H1 (cell line): ENCODE measurements at regions not wholly inside any gene's neighbourhood (a gene's known extent, or its start where the extent isn't known, plus 50 kb on each side); places are given as distances from the start of the nearest gene placed in this dataset.

ENCODE experiments used
- CTCF ChIA-PET: fragments of 300-600 bp; sonication (Branson Sonifier 250); formaldehyde crosslinking; loops from one replicate; lab custom pipeline; 2021; ENCODE audit not compliant: partially characterized antibody; lab: Charles Lee
- POLR2A ChIA-PET: fragments of 300-600 bp; sonication (Branson Sonifier 250); formaldehyde crosslinking; loops from one replicate; lab custom pipeline; 2021; ENCODE audit warnings: inconsistent platforms; ENCODE audit not compliant: partially characterized antibody; lab: Charles Lee
- DNase-seq, 2 experiments: peaks; one replicate each; pipeline versions ENCODE4 v3.0.0 to v3.0.0-alpha.2; 2010 to 2022; ENCODE audit warnings: low spot score in 2 of 2, low read depth in 1 of 2, mixed read lengths in 1 of 2
- FAIRE-seq: peaks from 2 replicates; lab custom pipeline; 2011; peaks lifted over from hg19 to GRCh38; lab: Jason Lieb, UNC
- H2AFZ ChIP-seq: 2 replicates; pipeline ENCODE4 v1.8.1; 2012; ENCODE audit warnings: low read length, inconsistent platforms
- H2AK5ac ChIP-seq: 2 replicates; pipeline ENCODE4 v1.6.1; 2013; ENCODE audit warnings: low read depth, low read length
- H2BK120ac ChIP-seq: replicated peaks from 2 replicates; pipeline ENCODE3; 2013; ENCODE audit warnings: low read depth, low read length, inconsistent platforms
- H2BK12ac ChIP-seq: 2 replicates; pipeline ENCODE4 v1.6.1; 2013; ENCODE audit warnings: low read depth, low read length
- H2BK15ac ChIP-seq: 2 replicates; pipeline ENCODE4 v1.6.1; 2013; ENCODE audit warnings: low read length
- H2BK20ac ChIP-seq: 2 replicates; pipeline ENCODE4 v1.6.1; 2013; ENCODE audit warnings: low read length
- H2BK5ac ChIP-seq: 2 replicates; pipeline ENCODE4 v1.6.1; 2013; ENCODE audit warnings: low read depth, low read length
- H3K14ac ChIP-seq: 2 replicates; pipeline ENCODE4 v1.6.1; 2013; ENCODE audit warnings: inconsistent platforms; ENCODE audit not compliant: insufficient read length
- H3K18ac ChIP-seq: 2 replicates; pipeline ENCODE4 v1.6.1; 2013; ENCODE audit warnings: low read length; ENCODE audit errors: extremely low read depth
- H3K23ac ChIP-seq: 2 replicates; pipeline ENCODE4 v1.6.1; 2013; ENCODE audit warnings: inconsistent platforms; ENCODE audit not compliant: insufficient read length
- H3K23me2 ChIP-seq: 2 replicates; pipeline ENCODE4 v1.6.1; 2013; ENCODE audit warnings: low read depth, low read length
- H3K27ac ChIP-seq: 2 replicates; pipeline ENCODE4 v1.6.1; 2011; ENCODE audit warnings: low read depth, low read length, inconsistent platforms
- H3K27me3 ChIP-seq, 4 experiments: replicated peaks in 1 of 4; 1 replicate in 1 of 4; 2 replicates in 3 of 4; pipeline versions ENCODE4 v1.6.1 to v1.8.1; 2011 to 2013; ENCODE audit warnings: low read length in 3 of 4, mild to moderate bottlenecking in 3 of 4, inconsistent platforms in 2 of 4, mixed read lengths in 2 of 4, moderate library complexity in 1 of 4; ENCODE audit not compliant: control insufficient read depth in 3 of 4, insufficient read depth in 3 of 4; ENCODE audit errors: extremely low read depth in 1 of 4
- H3K36me3 ChIP-seq, 4 experiments: 2 replicates each; pipeline versions ENCODE4 v1.6.1 to v1.8.1; 2011 to 2013; ENCODE audit warnings: mild to moderate bottlenecking in 4 of 4, low read length in 3 of 4, moderate library complexity in 2 of 4, control low read depth in 1 of 4, inconsistent platforms in 1 of 4; ENCODE audit not compliant: insufficient read depth in 4 of 4, control insufficient read depth in 2 of 4
- H3K4ac ChIP-seq: replicated peaks from 2 replicates; pipeline ENCODE3; 2013; ENCODE audit warnings: low read length, low read depth, mixed read lengths, inconsistent platforms; ENCODE audit not compliant: insufficient read length
- H3K4me1 ChIP-seq, 4 experiments: replicated peaks in 1 of 4; 1 replicate in 1 of 4; 2 replicates in 3 of 4; pipeline versions ENCODE4 v1.6.1 to v1.8.1; 2011 to 2013; ENCODE audit warnings: low read length in 3 of 4, inconsistent platforms in 2 of 4, mixed read lengths in 1 of 4; ENCODE audit not compliant: insufficient read depth in 4 of 4, control insufficient read depth in 3 of 4
- H3K4me2 ChIP-seq, 2 experiments: 2 replicates each; pipeline versions ENCODE4 v1.6.1 to v1.8.1; 2011 to 2013; ENCODE audit warnings: low read depth in 2 of 2, low read length in 2 of 2, control low read depth in 1 of 2, inconsistent platforms in 1 of 2, mild to moderate bottlenecking in 1 of 2; ENCODE audit not compliant: insufficient read depth in 1 of 2
- H3K4me3 ChIP-seq, 4 experiments: fragments of 200-600, 300-600 bp in 1 of 4; sonication (generic), shearing (Covaris generic), sonication (Bioruptor Twin) in 1 of 4; 2 replicates each; pipeline versions ENCODE4 v1.5.1 to v1.8.1; 2011 to 2016; ENCODE audit warnings: low read length in 4 of 4, low read depth in 3 of 4, control low read depth in 2 of 4, inconsistent platforms in 2 of 4, mild to moderate bottlenecking in 2 of 4, mixed read lengths in 1 of 4, moderate library complexity in 1 of 4; ENCODE audit not compliant: insufficient read depth in 2 of 4; ENCODE audit errors: extremely low read depth in 1 of 4
- H3K56ac ChIP-seq: replicated peaks from 2 replicates; pipeline ENCODE3; 2013; ENCODE audit warnings: low read depth, mild to moderate bottlenecking, mixed read lengths, low read length, inconsistent platforms; ENCODE audit not compliant: insufficient read length
- H3K79me1 ChIP-seq: 2 replicates; pipeline ENCODE4 v1.6.1; 2013; ENCODE audit warnings: low read depth, low read length, control low read depth
- H3K79me2 ChIP-seq, 2 experiments: 2 replicates each; pipeline versions ENCODE4 v1.6.1 to v1.8.1; 2012 to 2013; ENCODE audit warnings: low read length in 2 of 2, mild to moderate bottlenecking in 2 of 2, inconsistent platforms in 1 of 2; ENCODE audit not compliant: insufficient read depth in 2 of 2, control insufficient read depth in 1 of 2
- H3K9ac ChIP-seq, 4 experiments: replicated peaks in 1 of 4; 1 replicate in 1 of 4; 2 replicates in 3 of 4; pipeline versions ENCODE4 v1.6.1 to v1.8.1; 2011 to 2013; ENCODE audit warnings: low read depth in 3 of 4, low read length in 3 of 4, control low read depth in 2 of 4, mild to moderate bottlenecking in 2 of 4, moderate library complexity in 2 of 4, inconsistent platforms in 1 of 4; ENCODE audit errors: extremely low read depth in 1 of 4
- H3K9me3 ChIP-seq, 2 experiments: 2 replicates each; pipeline versions ENCODE4 v1.6.1 to v1.8.1; 2012 to 2013; ENCODE audit warnings: mild to moderate bottlenecking in 2 of 2, moderate library complexity in 2 of 2, control low read depth in 1 of 2, inconsistent platforms in 1 of 2, low read depth in 1 of 2, low read length in 1 of 2, mixed read lengths in 1 of 2; ENCODE audit not compliant: insufficient read depth in 2 of 2
- H4K20me1 ChIP-seq, 2 experiments: replicated peaks in 1 of 2; 2 replicates each; pipeline versions ENCODE3 to v1.8.1; 2011 to 2013; ENCODE audit warnings: inconsistent platforms in 2 of 2, low read length in 2 of 2, mild to moderate bottlenecking in 1 of 2; ENCODE audit not compliant: insufficient read depth in 2 of 2, control insufficient read depth in 1 of 2
- H4K5ac ChIP-seq: 2 replicates; pipeline ENCODE4 v1.6.1; 2013; ENCODE audit warnings: low read length, low read depth, mixed read lengths, inconsistent platforms; ENCODE audit not compliant: insufficient read length
- H4K8ac ChIP-seq: 2 replicates; pipeline ENCODE4 v1.8.0; 2013; ENCODE audit warnings: mild to moderate bottlenecking, moderate library complexity, low read length, inconsistent platforms; ENCODE audit not compliant: insufficient read depth; ENCODE audit errors: extremely low read depth
- H4K91ac ChIP-seq: replicated peaks from 2 replicates; pipeline ENCODE3; 2013; ENCODE audit warnings: low read length, mixed read lengths, inconsistent platforms; ENCODE audit not compliant: insufficient read length
- CEBPB ChIP-seq: IDR thresholded peaks from 2 replicates; pipeline ENCODE4 v1.6.1; 2012; ENCODE audit warnings: low read depth, low read length
- EP300 ChIP-seq, 2 experiments: IDR thresholded peaks; 1 replicate in 1 of 2; 2 replicates in 1 of 2; pipeline ENCODE4 v1.6.1; 2011 to 2012; ENCODE audit warnings: low read depth in 2 of 2, low read length in 2 of 2, mild to moderate bottlenecking in 2 of 2, borderline replicate concordance in 1 of 2, inconsistent platforms in 1 of 2, moderate library complexity in 1 of 2
- GTF2F1 ChIP-seq: IDR thresholded peaks from 2 replicates; pipeline ENCODE4 v1.6.1; 2012; ENCODE audit warnings: low read depth, low read length, improper control_type of control experiment, borderline replicate concordance
- NANOG ChIP-seq: IDR thresholded peaks from 2 replicates; pipeline ENCODE4 v1.6.1; 2011; ENCODE audit warnings: low read length, low read depth, mild to moderate bottlenecking, inconsistent platforms; ENCODE audit not compliant: insufficient read depth, poor library complexity, severe bottlenecking
- POU5F1 ChIP-seq: IDR thresholded peaks from 2 replicates; pipeline ENCODE4 v1.6.1; 2011; ENCODE audit warnings: low read depth, mild to moderate bottlenecking, low read length, moderate library complexity
- RNF2 ChIP-seq: fragments of 200-900, 300-1000 bp; sonication (generic); IDR thresholded peaks from 2 replicates; pipeline ENCODE4 v1.7.1; 2016; ENCODE audit warnings: borderline replicate concordance, low read depth, mild to moderate bottlenecking, antibody characterized with exemption, low read length; ENCODE audit not compliant: poor library complexity, severe bottlenecking; ENCODE audit errors: missing control alignments
- SRF ChIP-seq: IDR thresholded peaks from 2 replicates; pipeline ENCODE4 v1.6.1; 2011; ENCODE audit warnings: mild to moderate bottlenecking, low read depth, low read length, moderate library complexity
- WGBS, 2 experiments: shearing (Covaris generic) in 1 of 2; methylation state at CpG; one replicate each; pipeline versions ENCODE4 v1.1.6 to v1.1.7; 2013 to 2015; ENCODE audit warnings: low lambda C conversion rate in 2 of 2, mixed read lengths in 2 of 2, inconsistent platforms in 1 of 2, low coverage in 1 of 2, missing lambda C conversion rate in 1 of 2; ENCODE audit not compliant: insufficient replicate concordance in 2 of 2, insufficient coverage in 1 of 2, insufficient read length in 1 of 2; ENCODE audit errors: extremely low coverage in 1 of 2, missing lambda C conversion rate in 1 of 2; 5-methylcytosine and 5-hydroxymethylcytosine counted together

GRCh38 chr3:87828046-87828445 is 230.8 kb downstream of the CGGBP1 start:
- Histone ChIP-seq H3K9me3 (no peaks in the 10 kb centered on the region), H3K36me3 (no peaks in the 10 kb centered on the region), H3K23me2 (no peaks in the 10 kb centered on the region), H4K91ac (no peak overlapping the region), H2BK120ac (no peak overlapping the region), H2BK15ac (no peak overlapping the region), H3K79me2 (no peaks in the 10 kb centered on the region), H2BK12ac (no peak overlapping the region), H2BK20ac (no peak overlapping the region), H3K27me3 (no peaks in the 10 kb centered on the region), H3K27ac (no peak overlapping the region), H3K14ac (no peak overlapping the region), H3K56ac (no peak overlapping the region), H4K5ac (no peak overlapping the region), H4K20me1 (no peaks in the 10 kb centered on the region), H3K4me1 (no peaks in the 10 kb centered on the region), H3K4me3 (no peak overlapping the region), H2AK5ac (no peak overlapping the region), H3K18ac (no peak overlapping the region), H2BK5ac (no peak overlapping the region), H3K9ac (no peak overlapping the region), H3K23ac (no peak overlapping the region), H2AFZ (no peak overlapping the region), H3K4ac (no peak overlapping the region), H4K8ac (no peak overlapping the region), H3K4me2 (no peak overlapping the region), H3K79me1 (no peaks in the 10 kb centered on the region)
- ChIA-PET CTCF (no interaction called here), POLR2A (no interaction called here)
- FAIRE-seq = no peak
- WGBS, 2 experiments = 91% methylated on average over 3 of the region's 3 CpGs; no CpG with 5 or more reads in 1 of the 2 experiments
- TF ChIP-seq NANOG (no peak), POU5F1 (no peak), RNF2 (no peak), CEBPB (no peak), GTF2F1 (no peak), EP300 (IDR thresholded peaks at IDR 0.05; ENCODE audit: borderline replicate concordance in 1 of 2, low read depth in 2 of 2, low read length in 2 of 2) (no peak), SRF (no peak)
- DNase-seq = no peak
